ENCODE measurements at regions not wholly inside any gene's neighbourhood (a gene's known extent, or its start where the extent isn't known, plus 50 kb on each side); places are given as distances from the start of the nearest gene placed in this dataset.

DNA sequence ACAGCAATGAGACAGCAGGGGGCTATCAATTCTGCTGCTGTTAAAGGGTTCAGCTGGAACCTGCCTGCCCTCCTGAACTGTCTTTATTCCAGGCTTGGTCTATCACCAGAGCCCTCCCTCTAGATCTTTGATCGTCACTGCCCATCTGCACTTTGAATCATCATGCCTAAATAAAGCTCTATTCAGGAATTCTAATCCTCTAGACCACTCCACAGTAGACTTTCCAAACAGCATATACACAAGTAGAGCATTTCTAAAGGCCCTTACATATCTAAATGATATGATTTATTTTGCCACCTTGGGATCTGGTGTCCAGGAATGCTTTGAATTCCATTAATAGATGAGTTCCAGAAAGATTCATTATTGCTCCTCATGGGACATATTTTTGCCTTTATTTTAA lies 542.1 kb upstream of the SYT4 start:
- Histone ChIP-seq H3K4me3 (ENCODE audit: low read length in 2 of 2) (no peak overlapping the region), H2AFZ (ENCODE audit: low read length) (no peak overlapping the region), H3K79me1 (ENCODE audit: low read depth, low read length) (no peaks in the 10 kb centered on the region), H3K18ac (ENCODE audit: low read length) (no peak overlapping the region), H3K4me2 (ENCODE audit: insufficient read depth, low read length, poor library complexity, severe bottlenecking) (no peak overlapping the region), H2BK15ac (ENCODE audit: low read length) (no peak overlapping the region), H2AK5ac (ENCODE audit: low read depth, low read length) (no peak overlapping the region), H3K4ac (ENCODE audit: low read length) (no peak overlapping the region), H3K4me1 (ENCODE audit: control insufficient read depth in 2 of 2, insufficient read depth in 1 of 2, low read depth in 1 of 2, low read length in 2 of 2) (peaks cover 0 to 2% of the 10 kb centered on the region in 2 donors), H3K14ac (ENCODE audit: low read length) (no peak overlapping the region), H3K9me3 (replicated peaks in 1 of 2; ENCODE audit: control insufficient read depth in 2 of 2, insufficient read depth in 1 of 2, low read depth in 1 of 2, low read length in 2 of 2) (no peaks in the 10 kb centered on the region), H2BK12ac (ENCODE audit: low read length) (no peak overlapping the region), H2BK120ac (ENCODE audit: low read depth, low read length) (no peak overlapping the region), H3K9ac (ENCODE audit: low read depth, low read length, poor library complexity) (no peak overlapping the region), H3K27ac (replicated peaks; ENCODE audit: low read length) (no peak overlapping the region), H3K27me3 (ENCODE audit: control insufficient read depth in 3 of 3, insufficient read depth in 3 of 3, low read depth in 1 of 3, low read length in 3 of 3) (no peaks in the 10 kb centered on the region), H3K23ac (ENCODE audit: low read depth, low read length, poor library complexity) (no peak overlapping the region), H4K91ac (ENCODE audit: low read depth, low read length, poor library complexity) (no peak overlapping the region), H4K8ac (ENCODE audit: low read depth, low read length) (no peak overlapping the region), H2BK5ac (ENCODE audit: low read length) (no peak overlapping the region), H3K36me3 (replicated peaks in 1 of 2; ENCODE audit: control insufficient read depth in 2 of 2, insufficient read depth in 2 of 2, low read length in 2 of 2) (no peaks in the 10 kb centered on the region)
- no CpG with 5 or more reads among the region's 1 CpG for WGBS, 2 donors (ENCODE audit: extremely low coverage in 2 of 2, insufficient read length in 2 of 2, insufficient replicate concordance in 1 of 2)
- no peak for DNase-seq (ENCODE audit: low spot score)

DNA sequence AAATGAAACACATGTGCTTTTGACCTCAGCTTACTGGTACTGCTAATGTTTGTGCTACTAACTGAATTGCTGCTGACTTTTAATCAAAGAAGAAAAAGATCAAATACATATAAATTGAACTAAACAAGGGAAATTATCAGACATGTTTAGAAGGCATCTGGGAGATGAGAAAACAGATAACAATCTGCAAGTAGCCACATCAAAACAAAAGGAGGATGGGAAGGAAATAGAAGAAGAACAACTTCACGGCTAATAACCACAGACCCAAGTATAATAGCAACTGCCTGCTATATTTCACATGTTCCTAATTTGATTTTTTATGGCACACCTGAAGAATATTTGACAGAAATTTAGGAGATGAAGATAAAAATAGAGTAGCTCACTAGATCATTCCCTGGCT lies 542.6 kb upstream of the SYT4 start:
- no peak overlapping the region for H3K4me3 ChIP-seq (ENCODE audit: low read length in 2 of 2)
- no peak overlapping the region for H2BK15ac ChIP-seq (ENCODE audit: low read length)
- H3K14ac ChIP-seq (ENCODE audit: low read length): no peak overlapping the region
- no peak overlapping the region for H3K27ac ChIP-seq (replicated peaks; ENCODE audit: low read length)
- no peak overlapping the region for H2BK5ac ChIP-seq (ENCODE audit: low read length)
- H3K36me3 ChIP-seq (replicated peaks in 1 of 2; ENCODE audit: control insufficient read depth in 2 of 2, insufficient read depth in 2 of 2, low read length in 2 of 2): no peaks in the 10 kb centered on the region
- no peak overlapping the region for H3K9ac ChIP-seq (ENCODE audit: low read depth, low read length, poor library complexity)
- H2AK5ac ChIP-seq (ENCODE audit: low read depth, low read length): no peak overlapping the region
- WGBS, 2 donors (ENCODE audit: extremely low coverage in 2 of 2, insufficient read length in 2 of 2, insufficient replicate concordance in 1 of 2): no CpG with 5 or more reads among the region's 1 CpG
- no peak overlapping the region for H3K4me2 ChIP-seq (ENCODE audit: insufficient read depth, low read length, poor library complexity, severe bottlenecking)
- H3K4me1 ChIP-seq (ENCODE audit: control insufficient read depth in 2 of 2, insufficient read depth in 1 of 2, low read depth in 1 of 2, low read length in 2 of 2): peaks cover 0 to 4% of the 10 kb centered on the region in 2 donors
- no peak overlapping the region for H2BK12ac ChIP-seq (ENCODE audit: low read length)
- H2AFZ ChIP-seq (ENCODE audit: low read length): no peak overlapping the region
- no peaks in the 10 kb centered on the region for H3K79me1 ChIP-seq (ENCODE audit: low read depth, low read length)
- no peak overlapping the region for H4K91ac ChIP-seq (ENCODE audit: low read depth, low read length, poor library complexity)
- no peak overlapping the region for H3K18ac ChIP-seq (ENCODE audit: low read length)
- no peak overlapping the region for H3K4ac ChIP-seq (ENCODE audit: low read length)
- H4K8ac ChIP-seq (ENCODE audit: low read depth, low read length): no peak overlapping the region
- no peak for DNase-seq (ENCODE audit: low spot score)
- no peak overlapping the region for H3K23ac ChIP-seq (ENCODE audit: low read depth, low read length, poor library complexity)
- H2BK120ac ChIP-seq (ENCODE audit: low read depth, low read length): no peak overlapping the region
- no peaks in the 10 kb centered on the region for H3K9me3 ChIP-seq (replicated peaks in 1 of 2; ENCODE audit: control insufficient read depth in 2 of 2, insufficient read depth in 1 of 2, low read depth in 1 of 2, low read length in 2 of 2)
- no peaks in the 10 kb centered on the region for H3K27me3 ChIP-seq (ENCODE audit: control insufficient read depth in 3 of 3, insufficient read depth in 3 of 3, low read depth in 1 of 3, low read length in 3 of 3)

DNA sequence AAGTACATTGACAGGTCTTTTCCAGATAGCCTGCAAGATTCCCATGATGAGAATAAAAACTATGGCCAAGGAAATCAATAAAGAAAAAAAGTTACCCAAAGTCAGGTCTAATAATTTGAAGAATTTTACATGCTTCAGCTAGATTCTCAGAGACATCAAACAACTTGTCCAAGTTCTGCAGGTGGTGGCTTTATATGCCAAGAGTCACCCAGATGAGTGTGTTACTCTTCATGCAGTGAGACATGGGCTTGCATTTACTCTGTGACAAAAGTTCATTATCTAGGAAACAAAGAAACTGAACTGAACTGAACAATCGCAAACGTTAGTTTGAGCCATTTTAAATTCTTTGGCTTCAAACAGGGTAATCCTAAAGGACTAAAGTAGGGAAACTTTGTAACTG lies 548.5 kb upstream of the SYT4 start:
- peaks cover 2 to 3% of the 10 kb centered on the region in 2 donors for H3K4me1 ChIP-seq (ENCODE audit: control insufficient read depth in 2 of 2, insufficient read depth in 1 of 2, low read depth in 1 of 2, low read length in 2 of 2)
- WGBS, 2 donors (ENCODE audit: extremely low coverage in 2 of 2, insufficient read length in 2 of 2, insufficient replicate concordance in 1 of 2): no CpG with 5 or more reads among the region's 2 CpGs
- H2BK15ac ChIP-seq (ENCODE audit: low read length): no peak overlapping the region

DNA sequence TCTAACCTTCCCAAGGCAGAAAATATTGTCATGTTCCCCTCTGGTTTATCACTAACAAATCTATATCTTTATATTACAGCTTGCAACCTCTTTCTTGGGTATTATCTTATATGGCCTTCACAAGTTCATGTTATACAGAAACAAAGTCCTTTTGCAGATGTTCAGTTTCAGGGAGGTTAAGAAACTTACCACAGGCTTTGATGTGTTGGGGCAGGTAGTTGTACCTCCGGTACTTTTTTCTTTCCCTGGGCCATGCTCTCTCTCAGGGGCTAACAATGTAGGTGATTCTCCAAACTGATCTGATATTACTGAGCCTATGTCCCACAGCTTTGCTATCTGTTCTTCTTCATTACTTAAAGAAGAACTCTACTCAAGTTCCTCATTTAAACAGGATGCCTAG lies 548.9 kb upstream of the SYT4 start:
- H2BK15ac ChIP-seq (ENCODE audit: low read length): no peak overlapping the region
- H3K27me3 ChIP-seq (ENCODE audit: control insufficient read depth in 3 of 3, insufficient read depth in 3 of 3, low read depth in 1 of 3, low read length in 3 of 3): no peaks in the 10 kb centered on the region
- no peak overlapping the region for H3K9ac ChIP-seq (ENCODE audit: low read depth, low read length, poor library complexity)
- DNase-seq (ENCODE audit: low spot score): no peak
- H3K4me1 ChIP-seq (ENCODE audit: control insufficient read depth in 2 of 2, insufficient read depth in 1 of 2, low read depth in 1 of 2, low read length in 2 of 2): peaks cover 2 to 3% of the 10 kb centered on the region in 2 donors
- no peak overlapping the region for H3K23ac ChIP-seq (ENCODE audit: low read depth, low read length, poor library complexity)
- H3K27ac ChIP-seq (replicated peaks; ENCODE audit: low read length): no peak overlapping the region
- no peak overlapping the region for H2BK12ac ChIP-seq (ENCODE audit: low read length)
- H4K8ac ChIP-seq (ENCODE audit: low read depth, low read length): no peak overlapping the region
- H2AK5ac ChIP-seq (ENCODE audit: low read depth, low read length): no peak overlapping the region
- H3K14ac ChIP-seq (ENCODE audit: low read length): no peak overlapping the region
- no peak overlapping the region for H3K4me2 ChIP-seq (ENCODE audit: insufficient read depth, low read length, poor library complexity, severe bottlenecking)
- H3K4me3 ChIP-seq (ENCODE audit: low read length in 2 of 2): no peak overlapping the region
- H2BK120ac ChIP-seq (ENCODE audit: low read depth, low read length): no peak overlapping the region
- no peak overlapping the region for H2BK5ac ChIP-seq (ENCODE audit: low read length)
- no peaks in the 10 kb centered on the region for H3K79me1 ChIP-seq (ENCODE audit: low read depth, low read length)
- no peak overlapping the region for H3K4ac ChIP-seq (ENCODE audit: low read length)
- no peak overlapping the region for H4K91ac ChIP-seq (ENCODE audit: low read depth, low read length, poor library complexity)
- no CpG with 5 or more reads among the region's 1 CpG for WGBS, 2 donors (ENCODE audit: extremely low coverage in 2 of 2, insufficient read length in 2 of 2, insufficient replicate concordance in 1 of 2)
- no peak overlapping the region for H3K18ac ChIP-seq (ENCODE audit: low read length)
- H3K9me3 ChIP-seq (replicated peaks in 1 of 2; ENCODE audit: control insufficient read depth in 2 of 2, insufficient read depth in 1 of 2, low read depth in 1 of 2, low read length in 2 of 2): no peaks in the 10 kb centered on the region
- no peaks in the 10 kb centered on the region for H3K36me3 ChIP-seq (replicated peaks in 1 of 2; ENCODE audit: control insufficient read depth in 2 of 2, insufficient read depth in 2 of 2, low read length in 2 of 2)
- no peak overlapping the region for H2AFZ ChIP-seq (ENCODE audit: low read length)

More for the DNA sequence above, 548.5 kb upstream of the SYT4 start:
- H4K91ac ChIP-seq (ENCODE audit: low read depth, low read length, poor library complexity): no peak overlapping the region
- H2BK5ac ChIP-seq (ENCODE audit: low read length): no peak overlapping the region
- H3K27me3 ChIP-seq (ENCODE audit: control insufficient read depth in 3 of 3, insufficient read depth in 3 of 3, low read depth in 1 of 3, low read length in 3 of 3): no peaks in the 10 kb centered on the region
- no peak overlapping the region for H3K23ac ChIP-seq (ENCODE audit: low read depth, low read length, poor library complexity)
- no peaks in the 10 kb centered on the region for H3K9me3 ChIP-seq (replicated peaks in 1 of 2; ENCODE audit: control insufficient read depth in 2 of 2, insufficient read depth in 1 of 2, low read depth in 1 of 2, low read length in 2 of 2)
- H3K9ac ChIP-seq (ENCODE audit: low read depth, low read length, poor library complexity): no peak overlapping the region
- no peak overlapping the region for H4K8ac ChIP-seq (ENCODE audit: low read depth, low read length)
- H2AFZ ChIP-seq (ENCODE audit: low read length): no peak overlapping the region
- no peaks in the 10 kb centered on the region for H3K36me3 ChIP-seq (replicated peaks in 1 of 2; ENCODE audit: control insufficient read depth in 2 of 2, insufficient read depth in 2 of 2, low read length in 2 of 2)
- no peak overlapping the region for H3K27ac ChIP-seq (replicated peaks; ENCODE audit: low read length)
- H3K4ac ChIP-seq (ENCODE audit: low read length): no peak overlapping the region
- no peak overlapping the region for H2AK5ac ChIP-seq (ENCODE audit: low read depth, low read length)
- no peak overlapping the region for H2BK120ac ChIP-seq (ENCODE audit: low read depth, low read length)
- H3K4me2 ChIP-seq (ENCODE audit: insufficient read depth, low read length, poor library complexity, severe bottlenecking): no peak overlapping the region
- H2BK12ac ChIP-seq (ENCODE audit: low read length): no peak overlapping the region
- no peak overlapping the region for H3K4me3 ChIP-seq (ENCODE audit: low read length in 2 of 2)
- H3K79me1 ChIP-seq (ENCODE audit: low read depth, low read length): no peaks in the 10 kb centered on the region
- no peak overlapping the region for H3K14ac ChIP-seq (ENCODE audit: low read length)
- H3K18ac ChIP-seq (ENCODE audit: low read length): no peak overlapping the region
- no peak for DNase-seq (ENCODE audit: low spot score)
